SKM-1 (cell line): ENCODE measurements at regions not wholly inside any gene's neighbourhood (a gene's known extent, or its start where the extent isn't known, plus 50 kb on each side); places are given as distances from the start of the nearest gene placed in this dataset.

ENCODE experiments used
- DNase-seq: peaks from one replicate; lab custom pipeline; 2025; ENCODE audit not compliant: unreplicated experiment; lab: John Stamatoyannopoulos, UW

GRCh38 chr3:8189051-8189450 is 312.6 kb upstream of the LMCD1 start:
- no peak for DNase-seq

GRCh38 chr3:8191406-8191805 is 310.2 kb upstream of the LMCD1 start:
- DNase-seq, result no peak

DNA sequence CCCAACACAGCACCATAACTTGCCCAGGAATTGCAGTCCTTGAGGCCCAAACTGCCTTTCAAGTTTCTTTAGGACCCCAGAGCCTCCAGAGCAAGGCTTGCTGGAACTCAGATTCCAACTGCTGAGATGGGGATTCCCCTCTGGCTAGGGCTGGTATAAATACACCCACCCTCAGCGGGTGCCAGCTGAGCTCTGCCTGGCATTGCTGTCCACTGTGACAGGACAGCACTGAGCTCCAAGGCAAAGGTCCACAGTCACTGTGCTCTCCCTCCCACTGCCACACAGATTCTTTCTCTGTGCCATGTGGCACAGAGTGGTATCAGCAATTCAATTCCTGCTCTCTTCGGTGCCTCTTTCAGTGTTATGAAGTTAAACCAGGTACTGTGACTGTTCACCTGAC is 304.2 kb upstream of the LMCD1 start:
- no peak for DNase-seq

- DNase-seq, result no peak
Observed at GRCh38 chr3:8198605-8199004, 303.0 kb upstream of the LMCD1 start.

- DNase-seq, result no peak
Observed at GRCh38 chr3:8200996-8201395, 300.6 kb upstream of the LMCD1 start.

DNA sequence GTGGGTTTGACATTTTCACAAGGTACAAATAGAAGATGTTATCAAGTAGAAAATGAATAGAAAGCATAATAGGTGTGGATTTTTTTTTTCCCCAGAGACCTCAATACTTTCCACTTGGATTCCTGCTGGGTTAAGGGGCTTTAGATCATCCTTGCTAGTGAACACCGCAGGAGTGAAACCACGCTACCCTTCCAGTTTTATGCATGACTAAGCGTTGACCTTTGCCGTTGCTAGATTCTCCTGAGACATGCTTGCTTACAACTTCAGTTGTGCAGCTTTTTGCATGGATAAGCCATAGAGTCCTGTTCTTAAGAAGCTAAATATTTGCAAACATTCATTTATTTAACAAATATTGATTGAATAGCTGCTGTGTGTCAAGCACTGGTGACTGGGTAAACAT is 299.7 kb upstream of the LMCD1 start:
- DNase-seq, result no peak

DNA sequence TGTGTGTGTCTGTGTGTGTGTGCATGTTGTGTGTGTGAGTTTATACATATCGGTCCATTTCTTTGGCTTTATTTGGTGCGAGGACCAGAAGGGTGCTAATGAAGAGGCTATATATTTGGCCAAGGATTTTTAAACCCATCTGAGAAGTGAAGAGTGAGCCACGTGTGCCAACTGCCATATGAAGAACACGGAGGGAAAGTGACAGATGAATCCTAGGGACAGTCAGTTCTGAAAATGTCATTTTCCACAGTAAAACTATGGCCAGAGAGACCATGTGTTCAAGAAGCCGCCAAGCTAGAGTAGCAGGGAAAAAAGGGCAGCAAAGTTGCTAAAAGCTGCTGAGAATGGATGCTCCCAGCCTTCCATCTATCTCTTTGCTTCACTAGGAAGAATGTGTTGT is 297.3 kb upstream of the LMCD1 start:
- DNase-seq, result no peak

- no peak for DNase-seq
Observed at GRCh38 chr3:8204853-8205650, 296.6 kb upstream of the LMCD1 start.

DNA sequence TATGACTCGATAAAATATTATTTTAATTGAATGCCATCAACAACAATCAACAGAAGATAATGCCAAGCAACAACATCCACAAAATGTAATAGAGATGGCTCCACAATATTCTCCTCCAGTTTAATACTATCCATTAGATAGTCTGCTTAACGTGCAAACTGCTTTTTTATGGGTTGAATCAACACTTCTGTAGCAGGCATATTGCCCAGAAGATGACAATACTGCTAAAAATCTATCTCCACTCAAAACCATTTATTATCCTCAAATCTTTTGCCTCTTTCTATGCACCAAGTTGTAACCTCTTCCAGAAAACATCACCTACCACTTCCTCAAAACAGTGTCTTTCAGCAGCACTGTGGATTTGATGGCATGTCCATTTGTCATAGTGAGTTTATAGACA is 295.7 kb upstream of the LMCD1 start:
- no peak for DNase-seq

GRCh38 chr3:8206971-8207617 is 294.5 kb upstream of the LMCD1 start:
- DNase-seq, result no peak

GRCh38 chr3:8210882-8211341 is 290.7 kb upstream of the LMCD1 start:
- DNase-seq, result no peak

DNA sequence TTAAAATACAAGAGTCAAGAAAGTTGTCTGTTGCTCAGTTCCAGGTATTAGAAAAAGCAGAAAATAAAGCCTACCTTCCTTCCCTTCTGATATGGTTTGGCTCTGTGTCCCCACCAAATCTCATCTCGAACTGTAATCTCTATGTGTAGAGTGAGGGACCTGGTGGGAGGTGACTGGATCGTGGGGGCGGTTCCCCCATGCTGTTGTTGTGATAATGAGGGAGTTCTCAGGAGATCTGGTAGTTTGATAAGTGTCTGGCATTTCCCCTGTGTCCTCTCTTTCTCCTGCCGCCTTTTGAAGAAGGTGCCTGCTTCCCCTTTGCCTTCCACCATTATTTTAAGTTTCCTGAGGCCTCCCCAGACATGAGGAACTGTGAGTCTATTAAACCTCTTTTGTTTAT is 288.8 kb upstream of the LMCD1 start:
- DNase-seq, result no peak

- DNase-seq, result no peak
Observed at GRCh38 chr3:8213286-8213685, 288.3 kb upstream of the LMCD1 start.

GRCh38 chr3:8215821-8216220 is 285.8 kb upstream of the LMCD1 start:
- no peak for DNase-seq

GRCh38 chr3:8218353-8218940 is 283.2 kb upstream of the LMCD1 start:
- no peak for DNase-seq

- DNase-seq, result no peak
Observed at GRCh38 chr3:8220291-8220690, 281.3 kb upstream of the LMCD1 start.

DNA sequence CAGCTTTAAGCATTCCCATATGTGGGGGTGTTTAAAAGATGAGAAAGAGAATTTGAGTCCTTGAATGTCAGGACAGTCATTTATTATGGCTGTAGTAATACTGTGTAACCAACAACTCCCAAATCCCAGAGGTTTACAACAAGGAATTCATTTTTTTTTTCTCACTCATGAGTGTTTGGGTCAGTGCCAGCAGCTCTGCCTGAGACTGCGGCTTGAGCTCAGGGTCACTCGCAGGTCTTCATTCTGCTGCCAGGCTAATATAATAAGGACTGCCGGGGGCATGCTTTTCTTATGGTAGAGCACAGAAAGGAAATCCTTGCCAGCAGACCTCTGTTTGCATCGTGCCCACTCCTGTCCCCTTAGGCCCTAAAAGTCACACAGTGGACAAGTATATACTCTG is 277.9 kb upstream of the LMCD1 start:
- no peak for DNase-seq

- no peak for DNase-seq
Observed at GRCh38 chr3:8224941-8225340, 276.7 kb upstream of the LMCD1 start.

GRCh38 chr3:8233938-8234337 is 267.7 kb upstream of the LMCD1 start:
- DNase-seq, result no peak

DNA sequence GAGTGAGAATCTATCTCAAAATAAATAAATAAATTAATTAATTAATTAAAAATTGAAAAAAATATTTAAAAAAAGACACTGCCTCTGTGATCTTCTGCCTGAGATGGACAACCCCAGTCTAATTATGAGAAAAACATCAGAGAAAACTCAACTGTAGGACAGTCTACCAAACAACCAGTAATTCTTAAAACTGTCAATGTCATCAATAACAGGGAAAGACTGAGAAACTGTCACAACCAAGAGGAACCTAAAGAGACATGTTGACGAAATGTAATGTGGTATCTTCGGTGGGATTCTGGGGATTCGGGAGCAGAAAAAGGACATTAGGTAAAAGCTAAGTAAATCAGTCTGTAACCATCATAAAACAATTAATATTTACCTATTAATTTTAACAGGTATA is 265.4 kb upstream of the LMCD1 start:
- DNase-seq, result no peak

GRCh38 chr3:8237893-8238292 is 263.7 kb upstream of the LMCD1 start:
- no peak for DNase-seq

- no peak for DNase-seq
Observed at GRCh38 chr3:8238432-8238831, 263.2 kb upstream of the LMCD1 start.
